Sigmoid colon (tissue), 3 donors: ENCODE measurements at regions not wholly inside any gene's neighbourhood (a gene's known extent, or its start where the extent isn't known, plus 50 kb on each side); places are given as distances from the start of the nearest gene placed in this dataset.

ENCODE experiments used
- CTCF ChIP-seq, 4 experiments: fragments of 450-650 bp in 3 of 4; fragments of 200-600 bp in 1 of 4; IDR thresholded peaks; one replicate each; pipeline ENCODE4 v1.5.1; 2016 to 2019; ENCODE audit warnings: antibody characterized with exemption in 4 of 4, mild to moderate bottlenecking in 3 of 4, moderate library complexity in 2 of 4
- POLR2A ChIP-seq, 2 donors: fragments of 450-650 bp; IDR thresholded peaks; one replicate each; pipeline ENCODE4 v1.6.1; 2016; ENCODE audit warnings: antibody characterized with exemption in 2 of 2, mild to moderate bottlenecking in 2 of 2, moderate library complexity in 2 of 2

GRCh38 chr17:51421525-51421924 lies 161.2 kb downstream of the UTP18 start:
- no peak for TF ChIP-seq CTCF (IDR thresholded peaks at IDR 0.05)
- no peak for TF ChIP-seq POLR2A (IDR thresholded peaks at IDR 0.05)
